ENCODE measurements at regions not wholly inside any gene's neighbourhood (a gene's known extent, or its start where the extent isn't known, plus 50 kb on each side); places are given as distances from the start of the nearest gene placed in this dataset.

DNA sequence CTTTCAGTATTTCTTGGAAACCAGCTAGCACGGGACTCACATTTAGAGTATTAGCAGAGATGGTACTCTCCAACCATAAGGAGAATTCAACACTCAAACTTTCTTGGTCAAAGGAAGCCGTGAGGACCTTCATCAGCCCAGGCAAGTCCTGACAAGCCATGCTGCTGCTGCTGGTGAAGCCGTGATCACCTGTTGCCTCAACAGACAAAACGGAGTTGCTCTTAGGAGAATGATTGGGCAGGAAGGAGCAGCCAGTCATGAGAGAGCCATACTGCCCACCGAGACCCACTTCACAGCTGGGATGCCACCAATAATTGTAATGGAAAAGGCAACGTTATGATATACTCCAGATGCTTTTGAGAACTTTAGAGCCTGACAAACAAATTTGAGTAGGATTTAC is 60.8 kb upstream of the PLPP4 start:
- TF ChIP-seq POLR2A (IDR thresholded peaks at IDR 0.05; ENCODE audit: low read depth, low read length) (no peak), SPI1 (IDR thresholded peaks at IDR 0.05; ENCODE audit: low read depth, low read length) (no peak), POLR2AphosphoS5 (IDR thresholded peaks at IDR 0.05; ENCODE audit: low read depth, low read length) (no peak), TAF1 (IDR thresholded peaks at IDR 0.05; ENCODE audit: low read depth, low read length) (no peak), PAX5 (IDR thresholded peaks at IDR 0.05; ENCODE audit: insufficient read depth, low read length, severe bottlenecking) (no peak), POU2F2 (IDR thresholded peaks at IDR 0.05; ENCODE audit: low read depth, low read length) (no peak)
